MM.1S (cell line): ENCODE measurements at regions not wholly inside any gene's neighbourhood (a gene's known extent, or its start where the extent isn't known, plus 50 kb on each side); places are given as distances from the start of the nearest gene placed in this dataset.

Experiments used
- CTCF ChIP-seq: fragments of 300-600 bp; sonication (generic); IDR thresholded peaks from 2 replicates; pipeline ENCODE4 v1.5.1; 2016; ENCODE audit warnings: antibody characterized with exemption, low read length, mixed read lengths
- EZH2phosphoT487 ChIP-seq: fragments of 300-600 bp; sonication (generic); IDR thresholded peaks from 2 replicates; pipeline ENCODE4 v1.6.1; 2018; ENCODE audit warnings: antibody characterized with exemption, low read length

GRCh38 chr1:175793617-175794016 is 50.2 kb upstream of the TNR start:
- no peak for TF ChIP-seq EZH2phosphoT487
- no peak for TF ChIP-seq CTCF
